ENCODE measurements at regions not wholly inside any gene's neighbourhood (a gene's known extent, or its start where the extent isn't known, plus 50 kb on each side); places are given as distances from the start of the nearest gene placed in this dataset.

GRCh38 chr15:94667109-94667508 is 435.7 kb downstream of the MCTP2 start:
- H3K9me3 Mint-ChIP-seq = 0 out of 2 replicates have a peak, but pooled peaks cover 3% of the 10 kb centered on the region
- TF ChIP-seq ZNF317 (CRISPR knock-in tag; IDR thresholded peaks at IDR 0.05; ENCODE audit: borderline replicate concordance, low read depth) = no peak
- TF ChIP-seq NFYB (CRISPR knock-in tag; conservative IDR thresholded peaks at IDR 0.05; ENCODE audit: low read depth) = no peak
- TF ChIP-seq SOX15 (CRISPR knock-in tag; IDR thresholded peaks at IDR 0.05) = no peak
- TF ChIP-seq GRHL2 (CRISPR knock-in tag; IDR thresholded peaks at IDR 0.05; ENCODE audit: insufficient replicate concordance, severe bottlenecking) = no peak
- TF ChIP-seq FOXP4 (CRISPR knock-in tag; IDR thresholded peaks at IDR 0.05) = no peak
- TF ChIP-seq ERG (CRISPR knock-in tag; IDR thresholded peaks at IDR 0.05) = no peak
- TF ChIP-seq NR1H2 (CRISPR knock-in tag; IDR thresholded peaks at IDR 0.05) = no peak
- no peak for TF ChIP-seq NR2C2 (CRISPR knock-in tag; IDR thresholded peaks at IDR 0.05)
- TF ChIP-seq HMGA2 (CRISPR knock-in tag; IDR thresholded peaks at IDR 0.05) = no peak
- TF ChIP-seq ZNF671 (CRISPR knock-in tag; IDR thresholded peaks at IDR 0.05) = no peak
- TF ChIP-seq MLX (CRISPR knock-in tag; IDR thresholded peaks at IDR 0.05) = no peak
- TF ChIP-seq USF2 (CRISPR knock-in tag; IDR thresholded peaks at IDR 0.05) = no peak
- TF ChIP-seq CREM (CRISPR knock-in tag; IDR thresholded peaks at IDR 0.05) = no peak
- TF ChIP-seq JAZF1 (CRISPR knock-in tag; IDR thresholded peaks at IDR 0.05) = no peak
- TF ChIP-seq ZNF138 (CRISPR knock-in tag; conservative IDR thresholded peaks at IDR 0.05) = no peak
- TF ChIP-seq ZBTB21 (CRISPR knock-in tag; IDR thresholded peaks at IDR 0.05; ENCODE audit: borderline replicate concordance) = no peak
- TF ChIP-seq ZNF532 (CRISPR knock-in tag; IDR thresholded peaks at IDR 0.05; ENCODE audit: borderline replicate concordance) = no peak
- no peak for TF ChIP-seq TP53 (CRISPR knock-in tag; IDR thresholded peaks at IDR 0.05)
- no peak for DNase-seq (ENCODE audit: low spot score)
- no peak for ATAC-seq
- H3K36me3 Mint-ChIP-seq = no peaks in the 10 kb centered on the region
- no peaks in the 10 kb centered on the region; the same call in 1 of the 2 replicates for H3K27me3 Mint-ChIP-seq (ENCODE audit: low read depth)
- no peak overlapping the region for H3K27ac Mint-ChIP-seq
- H3K4me3 Mint-ChIP-seq = no peak overlapping the region
- POLR2A ChIA-PET = no interaction called here
- H3K4me1 Mint-ChIP-seq = peaks cover 15% of the 10 kb centered on the region
- CTCF ChIA-PET = interaction anchor here (1.5 kb wide), 1 partner anchor 358 kb away, joined by 5 read pairs; no protein-coding TSS in a partner anchor
